HFF-Myc (cell line): ENCODE measurements at regions not wholly inside any gene's neighbourhood (a gene's known extent, or its start where the extent isn't known, plus 50 kb on each side); places are given as distances from the start of the nearest gene placed in this dataset.

ENCODE experiments used
- DNase-seq: peaks from one replicate; pipeline ENCODE4 v3.0.0-alpha.2; 2011; ENCODE audit warnings: low read depth; ENCODE audit errors: extremely low read depth
- H3K4me3 ChIP-seq: replicated peaks from 2 replicates; pipeline ENCODE4 v1.5.1; 2011; ENCODE audit warnings: low read depth, mild to moderate bottlenecking, control low read depth, low read length
- TF ChIP-seq, protein P1 (sequence below): IDR thresholded peaks from 2 replicates; pipeline ENCODE4 v1.5.1; 2012; ENCODE audit warnings: mild to moderate bottlenecking, low read depth, low read length, control low read depth; ENCODE audit errors: missing control alignments

DNA sequence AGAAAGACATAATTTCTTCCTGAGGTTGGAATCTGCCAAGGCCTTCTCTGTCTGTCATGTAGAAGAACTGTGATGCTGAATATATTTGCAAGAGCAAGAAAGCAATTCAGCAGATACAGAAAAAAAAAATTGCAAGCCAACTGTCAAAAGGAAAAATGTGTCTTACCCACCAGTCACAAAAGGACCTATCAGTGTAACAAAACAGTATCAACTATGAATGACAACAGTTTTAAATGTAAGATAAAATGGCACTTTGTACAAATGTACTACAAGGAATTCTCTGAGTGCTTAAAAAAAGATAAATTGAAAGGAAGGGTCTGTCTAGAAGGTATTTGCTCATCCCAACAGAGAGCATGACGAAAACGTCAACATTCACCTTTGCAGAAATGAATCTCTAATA lies 185.3 kb upstream of the TFAP2D start:
- no peak for DNase-seq
- TF ChIP-seq, protein P1, sequence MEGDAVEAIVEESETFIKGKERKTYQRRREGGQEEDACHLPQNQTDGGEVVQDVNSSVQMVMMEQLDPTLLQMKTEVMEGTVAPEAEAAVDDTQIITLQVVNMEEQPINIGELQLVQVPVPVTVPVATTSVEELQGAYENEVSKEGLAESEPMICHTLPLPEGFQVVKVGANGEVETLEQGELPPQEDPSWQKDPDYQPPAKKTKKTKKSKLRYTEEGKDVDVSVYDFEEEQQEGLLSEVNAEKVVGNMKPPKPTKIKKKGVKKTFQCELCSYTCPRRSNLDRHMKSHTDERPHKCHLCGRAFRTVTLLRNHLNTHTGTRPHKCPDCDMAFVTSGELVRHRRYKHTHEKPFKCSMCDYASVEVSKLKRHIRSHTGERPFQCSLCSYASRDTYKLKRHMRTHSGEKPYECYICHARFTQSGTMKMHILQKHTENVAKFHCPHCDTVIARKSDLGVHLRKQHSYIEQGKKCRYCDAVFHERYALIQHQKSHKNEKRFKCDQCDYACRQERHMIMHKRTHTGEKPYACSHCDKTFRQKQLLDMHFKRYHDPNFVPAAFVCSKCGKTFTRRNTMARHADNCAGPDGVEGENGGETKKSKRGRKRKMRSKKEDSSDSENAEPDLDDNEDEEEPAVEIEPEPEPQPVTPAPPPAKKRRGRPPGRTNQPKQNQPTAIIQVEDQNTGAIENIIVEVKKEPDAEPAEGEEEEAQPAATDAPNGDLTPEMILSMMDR: no peak
- H3K4me3 ChIP-seq: no peak overlapping the region

DNA sequence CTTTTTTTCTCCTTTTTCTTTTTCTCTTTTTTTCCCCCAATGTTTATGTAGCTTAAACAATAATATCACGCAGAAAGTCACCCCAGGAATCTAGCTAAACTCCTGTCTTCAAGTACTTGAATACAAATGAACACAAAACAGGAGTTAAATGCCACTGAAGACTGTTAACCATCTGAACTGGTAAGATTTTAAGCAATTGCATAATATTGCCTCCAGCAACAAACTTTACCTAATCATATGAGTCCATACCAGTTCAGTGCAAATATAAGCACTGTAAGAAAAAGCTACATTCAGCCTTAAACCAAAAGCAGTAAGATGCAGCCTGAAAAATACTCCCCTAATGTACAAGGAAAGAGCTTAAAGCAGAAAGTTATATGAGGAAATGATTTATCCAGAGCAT lies 173.9 kb upstream of the TFAP2D start:
- TF ChIP-seq, protein P1: no peak
- no peak overlapping the region for H3K4me3 ChIP-seq

GRCh38 chr6:50541941-50542340 lies 171.4 kb upstream of the TFAP2D start:
- DNase-seq: no peak
- TF ChIP-seq, protein P1: no peak

More for the DNA sequence above, 173.9 kb upstream of the TFAP2D start:
- no peak for DNase-seq

DNA sequence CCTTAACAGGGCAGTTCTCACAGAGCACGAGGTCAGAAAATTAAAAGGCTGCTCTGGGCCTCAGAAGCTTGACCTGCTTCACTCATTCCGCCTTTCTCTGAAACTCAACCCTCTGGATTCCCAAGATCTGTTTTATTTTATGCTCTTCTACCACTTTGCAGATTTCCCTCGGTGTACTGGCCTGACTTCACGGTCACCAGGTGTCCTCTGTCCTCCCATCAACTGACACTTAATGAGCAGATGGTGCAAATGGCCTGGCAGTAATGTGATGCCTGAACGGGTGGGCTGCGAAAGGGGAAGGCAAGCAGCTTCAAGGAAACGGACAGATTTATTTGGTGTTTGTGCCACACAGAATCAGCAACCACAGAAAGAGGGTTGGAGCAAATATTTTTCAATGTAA lies 169.7 kb upstream of the TFAP2D start:
- H3K4me3 ChIP-seq: no peak overlapping the region
- TF ChIP-seq, protein P1: no peak
- no peak for DNase-seq

More at GRCh38 chr6:50541941-50542340, 171.4 kb upstream of the TFAP2D start:
- no peak overlapping the region for H3K4me3 ChIP-seq

DNA sequence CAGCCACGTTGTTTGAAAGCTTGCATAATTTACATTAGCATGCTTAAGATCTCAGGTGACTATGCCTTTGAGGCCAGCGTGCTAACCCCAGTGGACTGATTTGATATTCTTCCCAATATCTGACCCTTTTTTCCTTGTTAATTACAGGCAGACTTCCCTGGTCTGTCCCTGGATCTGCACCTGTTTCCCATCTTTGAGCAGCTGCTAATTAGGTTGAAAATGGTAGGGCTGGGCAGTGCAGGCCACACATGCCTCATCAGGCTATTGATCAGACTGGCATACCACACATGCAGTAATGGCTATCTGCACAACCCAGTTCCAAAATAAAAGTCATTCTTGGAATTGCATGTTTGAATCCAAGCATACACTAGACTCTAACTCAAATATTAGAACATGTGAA lies 164.3 kb upstream of the TFAP2D start:
- DNase-seq: no peak
- TF ChIP-seq, protein P1: no peak
- H3K4me3 ChIP-seq: no peak overlapping the region

- DNase-seq: no peak
- H3K4me3 ChIP-seq: no peak overlapping the region
- TF ChIP-seq, protein P1: no peak
Observed at GRCh38 chr6:50549475-50549874, 163.9 kb upstream of the TFAP2D start.

GRCh38 chr6:50555982-50556381 lies 157.3 kb upstream of the TFAP2D start:
- no peak for DNase-seq
- TF ChIP-seq, protein P1: no peak

More at GRCh38 chr6:50555982-50556381, 157.3 kb upstream of the TFAP2D start:
- no peak overlapping the region for H3K4me3 ChIP-seq
